ENCODE measurements at regions not wholly inside any gene's neighbourhood (a gene's known extent, or its start where the extent isn't known, plus 50 kb on each side); places are given as distances from the start of the nearest gene placed in this dataset.

GRCh38 chrX:146956760-146957159 lies 142.2 kb upstream of the CXorf51A start:
- TF ChIP-seq, protein P1, sequence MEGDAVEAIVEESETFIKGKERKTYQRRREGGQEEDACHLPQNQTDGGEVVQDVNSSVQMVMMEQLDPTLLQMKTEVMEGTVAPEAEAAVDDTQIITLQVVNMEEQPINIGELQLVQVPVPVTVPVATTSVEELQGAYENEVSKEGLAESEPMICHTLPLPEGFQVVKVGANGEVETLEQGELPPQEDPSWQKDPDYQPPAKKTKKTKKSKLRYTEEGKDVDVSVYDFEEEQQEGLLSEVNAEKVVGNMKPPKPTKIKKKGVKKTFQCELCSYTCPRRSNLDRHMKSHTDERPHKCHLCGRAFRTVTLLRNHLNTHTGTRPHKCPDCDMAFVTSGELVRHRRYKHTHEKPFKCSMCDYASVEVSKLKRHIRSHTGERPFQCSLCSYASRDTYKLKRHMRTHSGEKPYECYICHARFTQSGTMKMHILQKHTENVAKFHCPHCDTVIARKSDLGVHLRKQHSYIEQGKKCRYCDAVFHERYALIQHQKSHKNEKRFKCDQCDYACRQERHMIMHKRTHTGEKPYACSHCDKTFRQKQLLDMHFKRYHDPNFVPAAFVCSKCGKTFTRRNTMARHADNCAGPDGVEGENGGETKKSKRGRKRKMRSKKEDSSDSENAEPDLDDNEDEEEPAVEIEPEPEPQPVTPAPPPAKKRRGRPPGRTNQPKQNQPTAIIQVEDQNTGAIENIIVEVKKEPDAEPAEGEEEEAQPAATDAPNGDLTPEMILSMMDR (IDR thresholded peaks at IDR 0.05) = no peak
- no peak for TF ChIP-seq ZFX (IDR thresholded peaks at IDR 0.05; ENCODE audit: borderline replicate concordance)

Data from 22Rv1 (cell line).